Right hindlimb (tissue), 1 donor: ENCODE measurements at regions not wholly inside any gene's neighbourhood (a gene's known extent, or its start where the extent isn't known, plus 50 kb on each side); places are given as distances from the start of the nearest gene placed in this dataset.

Experiments
- DNase-seq: peaks from one replicate; pipeline ENCODE4 v3.0.0-alpha.2; 2018

GRCh38 chr9:129322641-129323375 is 144.7 kb upstream of the IER5L start:
- DNase-seq: no peak

GRCh38 chr9:129322022-129322621 is 144.1 kb upstream of the IER5L start:
- DNase-seq: no peak

DNA sequence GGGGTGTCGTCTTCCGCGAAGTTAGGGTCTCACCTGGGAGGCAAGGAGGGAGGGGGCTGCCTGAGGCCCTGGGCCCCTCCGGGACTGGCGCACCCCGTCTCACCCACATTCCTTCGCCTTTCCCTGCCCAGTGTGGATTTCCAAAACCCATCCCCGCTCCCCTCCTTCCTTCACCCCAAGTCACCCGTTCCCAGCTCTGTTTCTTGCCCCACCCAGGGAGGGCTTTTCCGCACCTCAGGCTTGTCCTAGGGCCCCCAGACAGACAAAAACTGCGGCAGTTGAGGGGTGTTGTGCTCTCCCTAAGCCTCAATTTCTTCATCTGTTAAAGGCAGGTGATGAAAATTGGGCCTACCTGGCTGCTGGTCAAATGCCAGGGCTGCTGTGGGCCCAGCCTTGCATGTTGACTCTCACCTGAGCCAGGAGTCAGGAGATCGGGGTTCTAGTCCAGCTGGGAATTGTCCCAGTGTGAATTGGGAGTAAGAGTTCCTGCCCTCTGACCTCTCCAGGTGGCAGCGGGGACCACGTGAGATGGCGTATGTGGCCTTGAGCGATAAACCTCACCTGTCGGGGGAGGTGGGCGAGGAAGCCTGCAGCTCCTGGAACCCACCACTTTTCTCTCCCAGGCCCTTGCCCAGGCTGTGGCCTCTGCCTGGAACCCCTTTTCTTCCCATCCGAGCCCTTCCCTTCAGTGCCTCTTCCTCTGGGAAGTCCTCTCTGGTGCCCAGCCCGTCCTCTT is 143.4 kb upstream of the IER5L start:
- peak; percentile 23 for DNase-seq

DNA sequence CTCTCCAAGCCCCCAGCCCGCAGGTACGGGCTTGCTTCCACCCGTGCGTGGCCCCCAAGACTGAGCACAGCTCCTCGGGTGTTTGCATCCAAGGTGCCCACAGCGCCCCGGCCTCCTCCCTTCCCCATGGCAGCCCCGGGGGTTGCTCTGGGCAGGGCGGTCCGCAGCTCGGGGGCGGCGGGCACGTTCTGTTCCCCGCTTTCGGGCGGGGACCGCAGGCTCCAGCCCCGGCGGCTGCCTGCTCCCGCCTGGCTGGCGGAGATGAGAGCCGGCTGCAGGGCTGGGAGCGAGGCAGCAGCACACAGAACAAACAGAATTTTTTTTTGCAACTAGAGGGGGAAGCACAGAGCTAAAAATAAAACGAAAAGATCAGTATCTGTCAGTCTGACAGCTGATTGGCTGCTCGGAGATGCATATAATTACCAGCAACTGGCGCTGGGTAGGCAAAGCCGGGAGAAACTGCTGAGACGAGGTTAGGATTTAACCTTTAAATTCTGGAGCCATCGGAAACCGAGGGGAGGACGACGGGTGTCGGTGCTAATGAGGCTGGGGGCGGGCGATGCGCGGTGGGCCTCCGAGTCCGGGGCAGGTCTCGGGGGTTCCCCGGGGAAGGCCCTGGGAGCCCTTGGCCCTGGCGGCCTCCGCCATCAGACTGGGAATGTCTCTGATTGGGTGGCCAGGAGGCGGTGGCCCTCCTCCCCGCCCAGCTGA is 142.7 kb upstream of the IER5L start:
- DNase-seq: peak; percentile 82

GRCh38 chr9:129319938-129320481 is 141.9 kb upstream of the IER5L start:
- peak; percentile 22 for DNase-seq

GRCh38 chr9:129319076-129319937 is 141.2 kb upstream of the IER5L start:
- no peak for DNase-seq

- no peak for DNase-seq
Observed at GRCh38 chr9:129318121-129319075, 140.3 kb upstream of the IER5L start.

DNA sequence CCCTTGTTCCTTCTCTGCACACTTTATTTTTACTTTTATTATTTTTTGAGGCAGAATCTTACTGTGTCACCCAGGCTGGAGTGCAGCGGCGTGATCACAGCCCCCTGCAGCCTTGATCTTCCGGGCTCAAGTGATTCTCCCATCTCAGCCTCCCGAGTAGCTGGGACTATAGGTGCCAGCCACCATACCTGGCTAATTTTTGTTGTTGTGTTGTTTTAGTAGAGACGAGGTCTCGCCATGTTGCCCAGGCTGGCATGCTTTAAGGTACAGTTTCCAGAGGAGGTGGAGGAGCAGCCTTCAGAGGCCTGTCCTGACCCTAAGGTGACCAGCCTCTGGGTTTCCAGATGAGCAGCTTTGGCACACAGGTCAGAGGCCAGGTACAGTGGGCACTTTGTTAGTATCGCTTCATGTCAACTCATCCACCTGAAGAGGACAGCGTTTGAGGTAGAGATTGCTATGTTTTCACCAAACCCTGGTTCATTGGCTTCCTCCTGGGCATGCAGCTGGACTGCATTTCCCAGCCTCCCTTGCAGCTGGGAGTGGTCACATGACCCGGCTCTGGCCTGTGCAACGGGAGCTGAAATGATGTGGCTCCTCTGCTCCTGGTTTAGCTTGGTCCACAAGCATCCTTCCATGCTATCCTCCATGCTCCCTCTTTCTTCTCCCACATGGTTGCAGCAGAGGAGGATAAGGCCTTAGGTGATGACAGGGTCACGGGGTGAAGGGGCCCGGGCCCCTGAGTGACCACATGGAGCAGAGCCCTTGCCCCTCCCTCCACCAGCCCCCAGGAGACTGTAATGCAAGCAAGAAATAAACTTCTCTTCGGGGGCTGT is 139.3 kb upstream of the IER5L start:
- DNase-seq: peak; percentile 59

DNA sequence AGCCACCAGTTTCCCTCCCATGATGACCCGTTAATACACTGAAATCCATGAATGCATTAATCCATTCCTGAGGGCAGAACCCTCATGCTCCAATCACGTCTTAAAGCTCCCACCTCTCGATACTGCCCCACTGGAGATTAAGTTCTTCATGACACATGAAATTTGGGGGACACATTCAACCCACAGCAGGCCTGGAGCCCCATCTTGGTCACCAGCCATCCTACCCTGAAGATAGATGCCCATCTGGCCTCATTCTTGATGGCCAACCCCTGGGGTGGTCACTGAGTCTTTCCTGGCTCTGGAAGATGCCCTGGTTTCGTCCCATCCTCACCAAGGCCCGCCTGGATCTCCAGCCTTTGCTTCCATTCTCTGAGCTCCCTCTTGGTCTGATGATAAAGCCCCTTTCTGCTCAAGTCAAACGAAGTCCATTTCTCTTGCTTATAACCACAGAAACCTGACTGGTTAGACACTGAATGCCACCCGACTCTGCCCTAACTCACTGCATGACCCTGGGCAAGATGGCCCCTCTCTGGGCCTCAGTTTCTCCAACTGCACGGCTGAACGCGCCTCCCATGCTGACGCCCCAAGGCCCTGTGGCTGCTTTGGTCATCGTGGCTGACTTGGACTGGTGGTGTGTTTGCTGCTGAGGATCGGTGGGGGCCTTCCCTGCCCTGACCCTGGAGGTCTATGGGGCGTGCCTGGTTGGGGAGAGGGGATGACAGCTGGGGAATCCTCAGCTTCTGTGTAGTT is 138.4 kb upstream of the IER5L start:
- no peak for DNase-seq

- DNase-seq: no peak
Observed at GRCh38 chr9:129313331-129313955, 135.4 kb upstream of the IER5L start.

GRCh38 chr9:129312251-129313122 is 134.4 kb upstream of the IER5L start:
- DNase-seq: no peak

GRCh38 chr9:129311643-129312042 is 133.6 kb upstream of the IER5L start:
- DNase-seq: peak; percentile 12

- DNase-seq: peak; percentile 2
Observed at GRCh38 chr9:129310666-129311350, 132.7 kb upstream of the IER5L start.

DNA sequence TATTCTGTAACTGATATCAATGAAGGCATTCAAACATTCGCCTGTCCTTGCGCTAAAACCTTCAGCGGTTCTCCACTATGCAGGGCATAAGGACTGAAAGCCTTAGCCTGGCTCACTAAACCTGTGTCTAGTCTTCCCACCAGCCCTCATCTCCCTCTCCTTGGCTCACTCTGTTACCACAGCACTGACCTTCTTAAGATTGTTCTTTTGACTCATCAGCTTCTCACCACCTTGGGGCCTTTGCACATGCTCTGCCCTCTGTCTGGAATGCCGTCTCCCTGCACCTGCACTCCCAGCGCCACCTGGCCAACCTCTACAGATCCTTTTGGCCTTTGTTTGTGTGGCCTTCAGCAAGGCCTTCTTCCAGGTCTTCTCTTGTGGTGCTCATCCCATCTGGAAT is 131.8 kb upstream of the IER5L start:
- no peak for DNase-seq

DNA sequence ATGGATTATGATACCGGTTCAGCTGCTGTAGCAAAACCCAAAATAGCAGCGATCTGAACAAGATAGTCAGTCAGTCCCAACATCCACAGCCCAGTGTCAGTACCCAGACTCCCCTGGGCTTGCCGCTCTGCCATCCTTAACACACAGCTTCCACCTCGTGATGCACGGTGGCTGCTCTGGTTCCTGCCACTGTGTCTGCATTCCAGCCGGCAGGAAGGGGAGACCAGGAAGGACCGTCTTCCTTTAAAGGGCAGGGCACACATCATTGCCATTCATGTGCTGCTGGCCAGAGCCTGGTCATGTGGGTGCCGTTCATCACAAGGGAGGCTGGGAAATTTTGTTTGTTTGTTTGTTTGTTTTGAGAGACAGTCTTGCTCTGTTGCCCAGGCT is 131.0 kb upstream of the IER5L start:
- no peak for DNase-seq

DNA sequence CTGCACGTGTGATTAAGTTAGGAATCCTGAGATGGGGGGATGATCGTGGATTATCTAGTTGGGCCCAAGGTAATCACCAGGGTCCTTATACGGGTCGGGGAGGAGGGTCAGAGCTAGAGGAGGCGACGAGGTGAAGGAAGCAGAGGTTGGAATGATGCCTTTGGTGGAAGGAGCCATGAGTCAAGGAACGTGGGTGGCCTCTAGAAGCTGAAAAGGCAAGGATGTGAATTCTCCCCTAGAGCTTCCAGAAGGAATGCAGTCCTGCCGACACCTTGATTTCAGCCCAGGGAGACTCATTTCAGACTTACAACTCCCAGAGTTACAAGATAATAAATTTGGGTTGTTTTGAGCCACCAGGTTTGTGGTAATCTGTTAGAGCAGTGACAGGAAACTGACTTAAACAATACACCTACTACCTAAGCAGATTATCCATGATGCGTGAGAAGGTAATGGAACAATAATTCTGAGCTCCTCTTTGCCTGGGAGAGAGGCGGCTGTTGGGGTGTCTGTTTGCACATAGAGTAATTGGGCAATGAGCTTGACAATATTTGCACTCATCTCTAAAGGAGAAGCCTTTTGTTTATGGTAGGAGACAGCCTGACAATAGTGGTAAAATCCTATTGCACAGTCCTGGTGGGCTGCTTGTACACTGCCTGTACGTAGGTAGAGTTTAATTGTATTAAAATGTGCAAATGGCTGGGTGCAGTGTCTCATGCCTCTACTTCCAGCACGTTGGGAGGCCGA is 129.3 kb upstream of the IER5L start:
- no peak for DNase-seq
